GM08714 (cell line): ENCODE measurements at regions not wholly inside any gene's neighbourhood (a gene's known extent, or its start where the extent isn't known, plus 50 kb on each side); places are given as distances from the start of the nearest gene placed in this dataset.
"Not testable (repeated sequence)": the region's sequence is repeated elsewhere in the genome, so short reads cannot be mapped to it uniquely, and the experiment has no call there.

ENCODE experiments used
- H3K4me3 ChIP-seq: fragments of 200-500 bp; sonication (Bioruptor generic); 2 replicates; pipeline ENCODE4 v1.5.1; 2014; ENCODE audit warnings: mild to moderate bottlenecking, low read length, inconsistent platforms
- ZNF274 ChIP-seq: IDR thresholded peaks from 2 replicates; pipeline ENCODE4 v1.6.1; 2012; ENCODE audit warnings: mild to moderate bottlenecking, low read depth, low read length

- H3K4me3 ChIP-seq, result no peak overlapping the region
- TF ChIP-seq ZNF274, result no peak
These were observed 130.0 kb upstream of the SYNCRIP start for GRCh38 chr6:85772641-85773040.

DNA sequence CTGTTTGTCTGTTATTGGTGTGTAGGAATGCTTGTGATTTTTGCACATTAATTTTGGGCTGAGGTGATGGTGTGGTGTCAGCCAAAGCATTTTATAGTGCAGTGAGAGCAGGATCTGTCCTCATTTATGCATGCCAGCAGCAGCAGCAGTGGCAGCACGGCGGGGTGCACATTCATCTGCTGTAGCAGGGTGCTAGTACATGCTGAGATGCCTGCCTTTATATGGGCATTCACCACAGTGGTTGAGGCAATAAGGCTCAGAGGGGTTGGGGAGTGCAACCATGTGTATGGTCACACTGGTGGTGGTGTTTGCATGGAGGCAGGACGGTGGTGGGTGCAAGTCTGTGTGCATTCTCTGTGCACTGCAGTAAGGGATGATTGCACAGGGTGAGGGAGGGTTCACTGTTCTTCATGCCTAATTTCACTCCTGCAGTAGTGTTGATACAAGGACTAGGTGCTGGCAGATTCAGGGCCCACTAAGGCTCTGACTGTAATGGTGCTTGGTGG is 129.3 kb upstream of the SYNCRIP start:
- no peak for TF ChIP-seq ZNF274
- no peak overlapping the region for H3K4me3 ChIP-seq

GRCh38 chr6:85771455-85771854 is 128.8 kb upstream of the SYNCRIP start:
- H3K4me3 ChIP-seq, result no peak overlapping the region
- TF ChIP-seq ZNF274, result no peak

DNA sequence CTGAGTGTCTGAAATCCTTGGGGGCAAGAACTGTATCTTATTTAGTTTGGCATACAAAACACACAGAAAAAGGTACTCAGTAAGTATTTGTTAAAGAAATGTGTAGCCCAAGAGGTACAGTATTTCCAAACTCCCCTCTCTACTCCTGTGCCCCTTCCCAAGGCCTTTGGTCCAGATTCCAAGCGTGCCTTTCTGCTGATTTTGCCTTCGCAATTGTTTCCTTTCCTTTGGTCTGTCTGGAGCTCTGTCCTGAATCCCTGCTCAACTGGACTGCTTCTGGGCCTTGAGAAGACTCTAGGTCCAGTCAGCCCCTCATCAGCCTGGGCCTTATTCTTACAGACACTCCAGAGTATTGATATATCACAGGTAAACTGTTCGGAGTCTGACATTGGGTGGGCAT is 122.2 kb upstream of the SYNCRIP start:
- no peak for TF ChIP-seq ZNF274
- H3K4me3 ChIP-seq, result no peak overlapping the region

DNA sequence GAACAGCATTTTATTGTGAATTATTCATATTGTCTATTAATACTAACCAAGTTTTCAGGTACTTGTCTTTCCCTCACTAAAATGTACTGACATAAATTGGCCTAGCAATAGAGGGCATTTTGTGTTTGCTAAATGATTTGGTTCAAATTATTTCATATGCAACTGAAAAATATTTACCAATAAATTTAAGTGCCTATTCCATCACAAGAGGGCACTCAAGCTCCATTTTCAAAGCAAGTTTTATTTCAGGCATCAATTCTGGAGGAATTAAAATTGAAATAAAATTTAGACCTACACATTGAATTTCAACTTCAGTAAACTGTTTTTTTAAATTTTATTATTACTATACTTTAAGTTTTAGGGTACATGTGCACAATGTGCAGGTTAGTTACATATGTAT is 114.3 kb upstream of the SYNCRIP start:
- no peak overlapping the region for H3K4me3 ChIP-seq
- no peak for TF ChIP-seq ZNF274

DNA sequence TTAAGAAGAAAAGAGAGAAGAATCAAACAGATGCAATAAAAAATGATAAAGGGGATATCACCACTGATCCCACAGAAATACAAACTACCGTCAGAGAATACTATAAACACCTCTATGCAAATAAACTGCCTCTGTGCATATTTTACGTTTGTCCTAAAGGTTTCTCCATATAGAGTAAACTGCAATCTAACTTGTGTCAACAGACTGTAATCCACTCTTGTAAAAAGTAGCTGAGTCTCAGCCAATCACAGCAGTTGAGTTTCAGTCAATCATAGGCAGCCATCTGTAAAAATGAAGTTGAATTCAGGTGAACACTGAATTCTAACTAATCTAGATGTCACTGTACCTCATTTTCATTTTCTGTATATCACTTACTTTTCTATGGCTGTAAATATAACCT is 112.2 kb upstream of the SYNCRIP start:
- TF ChIP-seq ZNF274, result no peak
- no peak overlapping the region for H3K4me3 ChIP-seq

GRCh38 chr6:85752602-85753001 is 109.9 kb upstream of the SYNCRIP start:
- no peak overlapping the region for H3K4me3 ChIP-seq
- no peak for TF ChIP-seq ZNF274

GRCh38 chr6:85751374-85752055 is 108.8 kb upstream of the SYNCRIP start:
- no peak for TF ChIP-seq ZNF274
- no peak overlapping the region for H3K4me3 ChIP-seq

- H3K4me3 ChIP-seq, result not testable (repeated sequence)
These were observed 107.5 kb upstream of the SYNCRIP start for GRCh38 chr6:85750146-85750545.

DNA sequence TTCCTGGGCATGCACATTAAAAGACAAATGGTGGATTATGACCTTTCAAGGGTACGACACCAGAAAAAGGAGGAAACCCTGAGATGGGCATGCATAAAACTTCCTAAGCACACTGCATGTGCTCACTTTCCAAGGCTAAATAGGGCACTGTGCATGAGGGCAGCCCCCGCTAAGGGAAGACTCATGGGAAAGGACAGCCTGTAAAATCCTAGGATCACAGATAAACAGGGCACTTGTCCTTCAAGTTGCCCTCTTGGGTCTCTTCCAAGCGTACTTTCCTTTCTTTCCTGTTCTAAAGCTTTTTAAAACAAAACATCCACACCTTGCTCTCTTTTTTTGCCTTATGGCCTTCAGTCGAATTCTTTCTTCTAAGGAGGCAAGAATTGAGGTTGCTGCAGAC is 106.5 kb upstream of the SYNCRIP start:
- no peak overlapping the region for H3K4me3 ChIP-seq
- no peak for TF ChIP-seq ZNF274

- H3K4me3 ChIP-seq, result no peak overlapping the region
- TF ChIP-seq ZNF274, result no peak
These were observed 105.0 kb upstream of the SYNCRIP start for GRCh38 chr6:85747666-85748065.

GRCh38 chr6:85747093-85747492 is 104.4 kb upstream of the SYNCRIP start:
- H3K4me3 ChIP-seq, result no peak overlapping the region
- no peak for TF ChIP-seq ZNF274

DNA sequence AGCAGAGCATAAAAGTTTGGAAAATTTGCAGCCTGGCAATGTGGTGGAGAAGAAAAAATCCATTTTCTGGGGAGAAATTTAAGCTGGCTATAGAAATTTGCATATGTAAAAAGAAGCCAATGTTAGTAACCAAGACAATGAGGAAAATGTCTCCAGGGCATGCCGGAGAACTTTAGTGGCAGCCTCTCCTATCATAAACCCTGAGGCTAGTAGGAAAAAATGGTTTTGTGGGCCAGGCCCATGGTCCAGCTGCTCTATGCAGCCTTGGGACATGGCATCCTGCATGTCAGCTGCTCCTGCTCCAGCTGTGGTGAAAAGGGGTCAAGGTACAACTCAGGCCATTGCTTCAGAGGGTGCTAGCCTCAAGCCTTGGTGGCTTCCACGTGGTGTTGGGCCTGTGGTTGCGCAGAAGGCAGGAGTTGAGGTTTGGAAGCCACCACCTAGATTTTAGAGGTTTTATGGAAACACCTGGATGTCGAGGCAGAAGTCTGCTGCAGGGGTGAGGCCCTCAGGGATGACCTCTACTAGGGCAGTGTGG is 101.8 kb upstream of the SYNCRIP start:
- TF ChIP-seq ZNF274, result no peak
- no peak overlapping the region for H3K4me3 ChIP-seq

GRCh38 chr6:85726206-85726605 is 83.5 kb upstream of the SYNCRIP start:
- no peak overlapping the region for H3K4me3 ChIP-seq
- no peak for TF ChIP-seq ZNF274

DNA sequence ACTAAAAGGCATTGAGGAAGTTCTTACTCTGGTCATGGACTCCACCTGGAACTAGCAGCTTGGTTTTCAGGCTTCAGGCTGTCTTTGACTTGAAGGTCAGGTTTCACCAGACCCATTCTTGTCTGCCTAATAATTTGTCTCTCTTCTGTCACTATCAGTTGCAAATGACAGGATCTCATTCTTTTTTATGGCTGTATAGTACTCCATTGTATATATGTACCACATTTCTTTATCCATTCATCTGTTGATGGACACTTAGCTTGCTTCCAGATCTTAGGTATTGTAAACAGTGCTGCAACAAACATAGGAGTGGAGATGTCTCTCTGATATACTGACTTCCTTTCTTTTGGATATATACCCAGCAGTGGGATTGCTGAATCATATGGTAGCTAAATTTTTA is 73.1 kb upstream of the SYNCRIP start:
- H3K4me3 ChIP-seq, result no peak overlapping the region
- TF ChIP-seq ZNF274, result no peak

- no peak for TF ChIP-seq ZNF274
- no peak overlapping the region for H3K4me3 ChIP-seq
These were observed 72.3 kb upstream of the SYNCRIP start for GRCh38 chr6:85714893-85715530.
